ENCODE measurements at regions not wholly inside any gene's neighbourhood (a gene's known extent, or its start where the extent isn't known, plus 50 kb on each side); places are given as distances from the start of the nearest gene placed in this dataset.

- Histone ChIP-seq H3K4me3 (ENCODE audit: low read depth in 1 of 3, low read length in 3 of 3) (no peak overlapping the region), H3K27me3 (ENCODE audit: control insufficient read depth in 4 of 4, insufficient read depth in 4 of 4, low read length in 3 of 4) (no peaks in the 10 kb centered on the region), H3K27ac (ENCODE audit: low read depth in 1 of 2, low read length in 2 of 2) (no peak overlapping the region), H3K9me3 (ENCODE audit: control insufficient read depth in 4 of 4, low read length in 3 of 4) (peaks cover 0 to 1% (median 0%) of the 10 kb centered on the region in 4 donors), H3K4me1 (ENCODE audit: control insufficient read depth in 4 of 4, insufficient read depth in 4 of 4, low read length in 3 of 4) (no peaks in the 10 kb centered on the region), H3K36me3 (ENCODE audit: control insufficient read depth in 4 of 4, insufficient read depth in 3 of 4, low read depth in 1 of 4, low read length in 3 of 4) (no peaks in the 10 kb centered on the region), H3K9ac (ENCODE audit: low read depth in 1 of 2, low read length in 2 of 2) (no peak overlapping the region)
- TF ChIP-seq RAD21 (IDR thresholded peaks at IDR 0.05): no peak
- TF ChIP-seq ZBTB33 (IDR thresholded peaks at IDR 0.05): no peak
- no peak for TF ChIP-seq ATF3 (IDR thresholded peaks at IDR 0.05)
- TF ChIP-seq TAF1 (conservative IDR thresholded peaks at IDR 0.05): no peak
- no peak for TF ChIP-seq HNF4G (IDR thresholded peaks at IDR 0.05)
- no peak for TF ChIP-seq SP1 (IDR thresholded peaks at IDR 0.05)
- no peak for TF ChIP-seq FOXA1 (IDR thresholded peaks at IDR 0.05)
- no peak for TF ChIP-seq JUND (IDR thresholded peaks at IDR 0.05)
- no peak for TF ChIP-seq RXRA (IDR thresholded peaks at IDR 0.05)
- no peak for TF ChIP-seq REST (IDR thresholded peaks at IDR 0.05)
- TF ChIP-seq GABPA (IDR thresholded peaks at IDR 0.05 in 1 of 2, conservative IDR thresholded peaks at IDR 0.05 in 1 of 2): no peak
- TF ChIP-seq MAX (IDR thresholded peaks at IDR 0.05): no peak
- no peak for TF ChIP-seq EGR1 (IDR thresholded peaks at IDR 0.05; ENCODE audit: low read depth in 2 of 2)
- DNase-seq (ENCODE audit: low spot score): no peak
- 27% methylated on average over 1 of the region's 1 CpG for WGBS
Measured at GRCh38 chr12:58051378-58051777, 110.0 kb downstream of the ATP23 start.

GRCh38 chr12:58064666-58065065, 123.3 kb downstream of the ATP23 start:
- Histone ChIP-seq H3K27ac (ENCODE audit: low read depth in 1 of 2, low read length in 2 of 2) (no peak overlapping the region), H3K27me3 (ENCODE audit: control insufficient read depth in 4 of 4, insufficient read depth in 4 of 4, low read length in 3 of 4) (no peaks in the 10 kb centered on the region), H3K4me1 (ENCODE audit: control insufficient read depth in 4 of 4, insufficient read depth in 4 of 4, low read length in 3 of 4) (no peaks in the 10 kb centered on the region), H3K36me3 (ENCODE audit: control insufficient read depth in 4 of 4, insufficient read depth in 3 of 4, low read depth in 1 of 4, low read length in 3 of 4) (no peaks in the 10 kb centered on the region), H3K9ac (ENCODE audit: low read depth in 1 of 2, low read length in 2 of 2) (no peak overlapping the region), H3K4me3 (ENCODE audit: low read depth in 1 of 3, low read length in 3 of 3) (no peak overlapping the region), H3K9me3 (ENCODE audit: control insufficient read depth in 4 of 4, low read length in 3 of 4) (no peaks in the 10 kb centered on the region)
- TF ChIP-seq SP1 (IDR thresholded peaks at IDR 0.05) (no peak), HNF4A (conservative IDR thresholded peaks at IDR 0.05) (no peak), EGR1 (IDR thresholded peaks at IDR 0.05; ENCODE audit: low read depth in 2 of 2) (no peak), RAD21 (IDR thresholded peaks at IDR 0.05) (no peak), FOXA2 (IDR thresholded peaks at IDR 0.05) (no peak)
- DNase-seq (ENCODE audit: low spot score): no peak
- WGBS: 74% methylated on average over 1 of the region's 1 CpG

All from liver (tissue), 7 donors.